GM06990 (cell line): ENCODE measurements at regions not wholly inside any gene's neighbourhood (a gene's known extent, or its start where the extent isn't known, plus 50 kb on each side); places are given as distances from the start of the nearest gene placed in this dataset.

Experiments used
- DNase-seq: peaks from one replicate; pipeline ENCODE4 v3.0.0-alpha.2; 2011; ENCODE audit not compliant: insufficient read length; ENCODE audit errors: extremely low read depth
- H3K27me3 ChIP-seq: replicated peaks from 2 replicates; pipeline ENCODE4 v1.6.0; 2011; ENCODE audit warnings: low read length; ENCODE audit not compliant: control insufficient read depth, insufficient read depth
- H3K36me3 ChIP-seq: 2 replicates; pipeline ENCODE4 v1.5.1; 2011; ENCODE audit warnings: low read length; ENCODE audit not compliant: control insufficient read depth, insufficient read depth
- H3K4me3 ChIP-seq: replicated peaks from 2 replicates; pipeline ENCODE4 v1.5.1; 2011; ENCODE audit warnings: low read depth, mild to moderate bottlenecking, control low read depth, low read length
- CTCF ChIP-seq: IDR thresholded peaks from 2 replicates; pipeline ENCODE4 v1.5.1; 2011; ENCODE audit warnings: low read length, control low read depth, mild to moderate bottlenecking, inconsistent platforms; ENCODE audit not compliant: insufficient read depth, poor library complexity, severe bottlenecking

- no peak overlapping the region for H3K4me3 ChIP-seq
- H3K36me3 ChIP-seq, result no peaks in the 10 kb centered on the region
- TF ChIP-seq CTCF, result no peak
- no peaks in the 10 kb centered on the region for H3K27me3 ChIP-seq
- no peak for DNase-seq
Observed at GRCh38 chr5:104942735-104943134, 1380.1 kb upstream of the NUDT12 start.

GRCh38 chr5:104941030-104941645 is 1378.5 kb upstream of the NUDT12 start:
- H3K4me3 ChIP-seq, result no peak overlapping the region
- no peak for TF ChIP-seq CTCF
- DNase-seq, result no peak
- H3K36me3 ChIP-seq, result no peaks in the 10 kb centered on the region
- H3K27me3 ChIP-seq, result no peaks in the 10 kb centered on the region

- no peak for TF ChIP-seq CTCF
- no peak for DNase-seq
- Histone ChIP-seq H3K27me3 (no peaks in the 10 kb centered on the region), H3K36me3 (no peaks in the 10 kb centered on the region), H3K4me3 (no peak overlapping the region)
Observed at GRCh38 chr5:104937598-104937997, 1375.0 kb upstream of the NUDT12 start.

GRCh38 chr5:104932431-104932830 is 1369.8 kb upstream of the NUDT12 start:
- DNase-seq, result no peak
- no peak for TF ChIP-seq CTCF
- no peak overlapping the region for H3K4me3 ChIP-seq
- no peaks in the 10 kb centered on the region for H3K27me3 ChIP-seq
- H3K36me3 ChIP-seq, result no peaks in the 10 kb centered on the region

- DNase-seq, result no peak
- Histone ChIP-seq H3K27me3 (no peaks in the 10 kb centered on the region), H3K4me3 (no peak overlapping the region), H3K36me3 (no peaks in the 10 kb centered on the region)
- TF ChIP-seq CTCF, result no peak
Observed at GRCh38 chr5:104928906-104929520, 1366.4 kb upstream of the NUDT12 start.

GRCh38 chr5:104915226-104915625 is 1352.6 kb upstream of the NUDT12 start:
- H3K27me3 ChIP-seq, result no peaks in the 10 kb centered on the region
- TF ChIP-seq CTCF, result no peak
- H3K4me3 ChIP-seq, result no peak overlapping the region
- DNase-seq, result no peak
- no peaks in the 10 kb centered on the region for H3K36me3 ChIP-seq
